GM21447 (cell line): ENCODE measurements at regions not wholly inside any gene's neighbourhood (a gene's known extent, or its start where the extent isn't known, plus 50 kb on each side); places are given as distances from the start of the nearest gene placed in this dataset.
"Not testable (repeated sequence)": the region's sequence is repeated elsewhere in the genome, so short reads cannot be mapped to it uniquely, and the experiment has no call there.

Experiments used
- ATAC-seq: cut with Tn5 transposase; IDR thresholded peaks from one replicate; pipeline ENCODE4 v1.9.1; 2021; ENCODE audit not compliant: unreplicated experiment

GRCh38 chr6:40160826-40161225, 226.6 kb upstream of the MOCS1 start:
- no peak for ATAC-seq

- no peak for ATAC-seq
Observed at GRCh38 chr6:40159865-40160264, 225.6 kb upstream of the MOCS1 start.

- no peak for ATAC-seq
Observed at GRCh38 chr6:40152701-40153436, 218.6 kb upstream of the MOCS1 start.

- ATAC-seq, result no peak
Observed at GRCh38 chr6:40152196-40152595, 217.9 kb upstream of the MOCS1 start.

GRCh38 chr6:40148882-40149573, 214.8 kb upstream of the MOCS1 start:
- peak; percentile 95 for ATAC-seq

- no peak for ATAC-seq
Observed at GRCh38 chr6:40146902-40147301, 212.6 kb upstream of the MOCS1 start.

GRCh38 chr6:40139447-40139846, 205.2 kb upstream of the MOCS1 start:
- ATAC-seq, result no peak

GRCh38 chr6:40138273-40138720, 204.0 kb upstream of the MOCS1 start:
- no peak for ATAC-seq

- ATAC-seq, result no peak
Observed at GRCh38 chr6:40135491-40136072, 201.3 kb upstream of the MOCS1 start.

- ATAC-seq, result not testable (repeated sequence)
Observed at GRCh38 chr6:40133981-40134380, 199.7 kb upstream of the MOCS1 start.

GRCh38 chr6:40131675-40132074, 197.4 kb upstream of the MOCS1 start:
- ATAC-seq, result no peak

GRCh38 chr6:40128127-40128526, 193.9 kb upstream of the MOCS1 start:
- no peak for ATAC-seq

- ATAC-seq, result no peak
Observed at GRCh38 chr6:40125680-40126394, 191.6 kb upstream of the MOCS1 start.

- ATAC-seq, result no peak
Observed at GRCh38 chr6:40124924-40125323, 190.7 kb upstream of the MOCS1 start.

GRCh38 chr6:40116832-40117231, 182.6 kb upstream of the MOCS1 start:
- no peak for ATAC-seq

- ATAC-seq, result no peak
Observed at GRCh38 chr6:40112350-40112749, 178.1 kb upstream of the MOCS1 start.

GRCh38 chr6:40108736-40109135, 174.5 kb upstream of the MOCS1 start:
- no peak for ATAC-seq

- ATAC-seq, result no peak
Observed at GRCh38 chr6:40106840-40107239, 172.6 kb upstream of the MOCS1 start.

GRCh38 chr6:40098774-40099173, 164.5 kb upstream of the MOCS1 start:
- no peak for ATAC-seq

- ATAC-seq, result no peak
Observed at GRCh38 chr6:40097590-40097989, 163.3 kb upstream of the MOCS1 start.

- ATAC-seq, result no peak
Observed at GRCh38 chr6:40083141-40083920, 149.1 kb upstream of the MOCS1 start.
